Muscle of leg (tissue), 3 donors: ENCODE measurements at regions not wholly inside any gene's neighbourhood (a gene's known extent, or its start where the extent isn't known, plus 50 kb on each side); places are given as distances from the start of the nearest gene placed in this dataset.

Experiments
- DNase-seq: peaks from one replicate; pipeline ENCODE4 v3.0.0; 2013
- H3K27ac ChIP-seq: one replicate; pipeline ENCODE4 v1.5.1; 2013; ENCODE audit warnings: mild to moderate bottlenecking, low read length, control low read depth
- H3K27me3 ChIP-seq: one replicate; pipeline ENCODE4 v1.6.1; 2013; ENCODE audit warnings: low read length; ENCODE audit not compliant: control insufficient read depth, insufficient read depth
- H3K36me3 ChIP-seq: one replicate; pipeline ENCODE4 v1.6.1; 2013; ENCODE audit warnings: low read length; ENCODE audit not compliant: control insufficient read depth, insufficient read depth
- H3K4me1 ChIP-seq: one replicate; pipeline ENCODE4 v1.6.1; 2013; ENCODE audit warnings: low read length; ENCODE audit not compliant: control insufficient read depth, insufficient read depth
- H3K4me3 ChIP-seq: one replicate; pipeline ENCODE4 v1.5.1; 2013; ENCODE audit warnings: low read length, control low read depth
- H3K9me3 ChIP-seq: replicated peaks from 2 replicates; pipeline ENCODE4 v1.6.1; 2013; ENCODE audit warnings: low read depth, low read length; ENCODE audit not compliant: control insufficient read depth
- WGBS: methylation state at CpG from one replicate; pipeline ENCODE4 v1.1.5; 2013; ENCODE audit warnings: missing lambda C conversion rate; ENCODE audit not compliant: insufficient coverage; 5-methylcytosine and 5-hydroxymethylcytosine counted together

DNA sequence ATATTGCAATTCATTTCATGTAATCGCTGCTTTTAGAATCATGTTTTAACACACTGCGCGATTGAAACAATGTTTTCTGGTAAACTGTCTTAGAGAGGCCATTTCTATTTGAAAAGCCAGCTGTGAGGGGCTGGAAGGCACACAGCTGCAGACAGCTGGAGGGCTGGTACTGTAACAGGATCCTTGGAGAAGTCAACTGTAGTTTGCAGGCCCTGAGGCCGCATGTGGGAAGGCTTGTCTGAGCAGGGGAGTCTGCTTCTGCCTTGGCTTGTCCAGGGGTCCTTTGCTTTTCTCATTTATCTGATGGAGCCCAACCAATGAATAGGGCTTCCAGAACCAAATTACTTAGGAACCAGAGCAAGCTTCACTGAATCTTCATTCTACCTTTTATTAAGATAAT, 313.5 kb downstream of the BLID start:
- peak overlapping the region; percentile 83 for H3K27ac ChIP-seq

DNA sequence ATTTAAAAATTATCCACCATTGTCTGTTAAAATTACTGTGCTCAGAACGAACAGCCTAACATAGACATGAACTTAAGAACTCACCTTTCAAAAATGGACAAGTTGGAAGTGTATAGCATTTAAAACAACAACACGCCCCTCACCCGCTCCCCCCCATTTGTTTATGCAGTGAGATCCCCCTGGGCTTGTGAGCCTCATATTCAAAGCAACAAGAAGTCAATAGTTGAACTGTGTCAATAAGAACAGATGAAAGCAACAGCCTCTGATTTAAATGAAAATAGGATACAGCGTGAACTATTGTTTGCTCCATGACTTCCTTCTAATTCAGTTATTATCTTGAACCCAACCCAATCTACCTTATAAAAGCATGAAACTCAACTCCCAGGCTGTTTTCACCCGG, 314.2 kb downstream of the BLID start:
- H3K27ac ChIP-seq: peak overlapping the region; percentile 83

More for the DNA sequence above, 313.5 kb downstream of the BLID start:
- peak; percentile 95 for DNase-seq
- WGBS: 24% methylated on average over 3 of the region's 4 CpGs
- H3K36me3 ChIP-seq: no peaks in the 10 kb centered on the region
- H3K4me1 ChIP-seq: peaks cover 30% of the 10 kb centered on the region
- no peaks in the 10 kb centered on the region for H3K27me3 ChIP-seq
- H3K9me3 ChIP-seq: peaks cover 3% of the 10 kb centered on the region
- no peak overlapping the region for H3K4me3 ChIP-seq

GRCh38 chr11:121801394-121801748, 314.6 kb downstream of the BLID start:
- Histone ChIP-seq H3K27me3 (no peaks in the 10 kb centered on the region), H3K4me3 (no peak overlapping the region), H3K9me3 (peaks cover 3% of the 10 kb centered on the region), H3K27ac (peak overlapping the region; percentile 83), H3K4me1 (peaks cover 30% of the 10 kb centered on the region), H3K36me3 (no peaks in the 10 kb centered on the region)
- 31% methylated on average over 2 of the region's 3 CpGs for WGBS
- no peak for DNase-seq

More for the DNA sequence above, 314.2 kb downstream of the BLID start:
- Histone ChIP-seq H3K9me3 (peaks cover 3% of the 10 kb centered on the region), H3K4me1 (peaks cover 30% of the 10 kb centered on the region), H3K36me3 (no peaks in the 10 kb centered on the region), H3K27me3 (no peaks in the 10 kb centered on the region), H3K4me3 (no peak overlapping the region)
- 80% methylated on average over 1 of the region's 5 CpGs for WGBS
- no peak for DNase-seq

GRCh38 chr11:121800731-121801393, 315.2 kb downstream of the BLID start:
- peaks cover 30% of the 10 kb centered on the region for H3K4me1 ChIP-seq
- peaks cover 3% of the 10 kb centered on the region for H3K9me3 ChIP-seq
- DNase-seq: peak; percentile 78
- H3K4me3 ChIP-seq: no peak overlapping the region
- 0% methylated on average over 1 of the region's 10 CpGs for WGBS
- H3K27ac ChIP-seq: peak overlapping the region; percentile 83
- H3K27me3 ChIP-seq: no peaks in the 10 kb centered on the region
- no peaks in the 10 kb centered on the region for H3K36me3 ChIP-seq

GRCh38 chr11:121800240-121800639, 315.8 kb downstream of the BLID start:
- peaks cover 3% of the 10 kb centered on the region for H3K9me3 ChIP-seq
- peaks cover 30% of the 10 kb centered on the region for H3K4me1 ChIP-seq
- no peaks in the 10 kb centered on the region for H3K27me3 ChIP-seq
- no peak overlapping the region for H3K4me3 ChIP-seq
- H3K27ac ChIP-seq: peak overlapping the region; percentile 83
- DNase-seq: no peak
- no peaks in the 10 kb centered on the region for H3K36me3 ChIP-seq

DNA sequence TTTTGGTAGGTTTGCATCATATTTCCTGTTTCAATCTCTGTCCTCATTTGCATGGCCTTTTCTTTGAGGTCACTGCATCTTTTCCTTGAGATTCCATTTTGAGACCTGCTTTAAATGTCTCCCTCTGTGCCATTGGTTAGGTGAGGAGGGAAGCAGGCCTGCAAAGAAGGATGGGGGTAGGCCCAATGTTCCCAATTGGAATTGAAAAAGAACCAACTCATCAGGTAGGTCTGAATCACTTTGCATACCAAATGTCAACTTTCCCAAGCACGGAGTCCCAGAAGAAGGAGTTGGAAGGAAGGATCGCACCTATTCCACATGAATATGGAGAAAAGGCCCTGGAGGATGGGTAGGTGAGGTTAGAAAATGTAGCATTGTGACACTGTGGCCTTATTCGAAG, 318.5 kb downstream of the BLID start:
- DNase-seq: no peak
- H3K27me3 ChIP-seq: no peaks in the 10 kb centered on the region
- H3K4me3 ChIP-seq: no peak overlapping the region
- H3K9me3 ChIP-seq: peaks cover 3% of the 10 kb centered on the region
- peaks cover 26% of the 10 kb centered on the region for H3K4me1 ChIP-seq
- H3K36me3 ChIP-seq: no peaks in the 10 kb centered on the region
- H3K27ac ChIP-seq: no peak overlapping the region
- WGBS: no CpG with 5 or more reads among the region's 3 CpGs

- peaks cover 10% of the 10 kb centered on the region for H3K4me1 ChIP-seq
- peaks cover 3% of the 10 kb centered on the region for H3K9me3 ChIP-seq
- H3K4me3 ChIP-seq: no peak overlapping the region
- H3K27me3 ChIP-seq: no peaks in the 10 kb centered on the region
- no peak overlapping the region for H3K27ac ChIP-seq
- H3K36me3 ChIP-seq: no peaks in the 10 kb centered on the region
- WGBS: no CpG with 5 or more reads among the region's 7 CpGs
- DNase-seq: no peak
Observed at GRCh38 chr11:121795174-121795573, 320.8 kb downstream of the BLID start.

DNA sequence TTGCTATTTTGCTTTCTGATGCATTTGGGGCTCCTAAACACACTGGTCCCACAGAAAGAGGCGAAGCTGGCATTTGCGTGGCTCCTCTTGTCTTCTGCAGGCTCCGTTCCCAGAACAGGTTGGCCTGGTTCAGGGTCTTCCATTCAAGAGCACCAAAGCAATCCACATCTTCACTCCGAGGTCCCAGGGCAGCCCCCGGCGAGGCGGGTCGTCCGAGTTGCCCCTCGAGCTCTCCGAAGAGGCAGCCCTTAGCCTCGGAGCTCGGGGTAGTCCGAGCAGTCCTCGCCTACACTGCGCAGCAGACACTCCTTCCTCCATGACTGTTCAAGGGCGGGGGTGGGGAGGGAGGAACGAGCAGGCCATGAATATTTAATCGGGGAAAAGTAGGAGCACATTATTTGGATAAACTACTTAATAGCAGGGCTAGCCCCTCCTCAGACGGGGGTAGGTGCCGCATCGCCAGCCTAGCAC, 321.3 kb downstream of the BLID start:
- Histone ChIP-seq H3K4me3 (no peak overlapping the region), H3K36me3 (no peaks in the 10 kb centered on the region), H3K9me3 (peaks cover 3% of the 10 kb centered on the region), H3K27me3 (no peaks in the 10 kb centered on the region), H3K27ac (no peak overlapping the region), H3K4me1 (peaks cover 5% of the 10 kb centered on the region)
- 95% methylated on average over 17 of the region's 22 CpGs for WGBS
- no peak for DNase-seq

DNA sequence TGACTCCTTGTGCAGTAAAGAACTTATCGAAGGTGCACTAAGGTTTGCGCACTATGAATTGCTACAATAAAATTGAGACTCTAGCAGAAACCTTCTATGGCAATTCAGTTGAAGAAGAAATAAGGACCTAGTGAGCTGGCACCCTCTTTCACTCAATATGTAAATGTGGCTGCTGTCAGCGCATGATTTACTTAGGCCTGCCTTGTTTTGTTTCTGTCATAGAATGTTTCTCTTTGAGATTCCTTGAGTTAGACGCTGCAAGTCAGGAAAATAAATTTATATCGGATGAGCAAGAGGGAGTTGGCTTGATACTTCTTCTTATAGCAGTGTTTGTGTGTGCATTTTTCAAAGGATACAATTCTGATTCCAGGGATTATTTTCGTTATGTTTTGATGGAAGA, 322.1 kb downstream of the BLID start:
- WGBS: 84% methylated on average over 3 of the region's 6 CpGs
- DNase-seq: no peak
- H3K9me3 ChIP-seq: no peaks in the 10 kb centered on the region
- peaks cover 5% of the 10 kb centered on the region for H3K4me1 ChIP-seq
- H3K27ac ChIP-seq: peak overlapping the region; percentile 69
- H3K27me3 ChIP-seq: no peaks in the 10 kb centered on the region
- H3K36me3 ChIP-seq: no peaks in the 10 kb centered on the region
- H3K4me3 ChIP-seq: no peak overlapping the region

DNA sequence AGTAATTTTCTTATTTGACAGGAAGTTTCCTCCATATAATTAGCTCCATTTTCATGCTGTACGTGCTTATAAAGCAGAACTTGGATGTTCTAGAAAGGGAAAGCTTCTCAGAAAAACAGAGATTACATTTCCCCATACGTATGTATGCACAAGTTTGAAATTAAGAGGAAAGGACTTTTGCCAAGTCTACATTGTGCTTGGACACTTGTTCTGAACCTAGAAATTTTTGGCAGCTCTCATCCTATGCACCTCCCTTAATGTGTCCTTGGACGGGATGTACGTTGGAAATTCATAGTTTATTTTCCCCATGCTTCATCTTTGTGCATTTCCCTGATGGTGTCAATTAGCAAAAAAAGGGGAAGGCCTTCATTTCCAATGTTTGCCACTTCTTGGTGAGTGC, 322.7 kb downstream of the BLID start:
- Histone ChIP-seq H3K36me3 (no peaks in the 10 kb centered on the region), H3K27ac (peak overlapping the region; percentile 69), H3K4me3 (no peak overlapping the region), H3K27me3 (no peaks in the 10 kb centered on the region), H3K4me1 (peaks cover 5% of the 10 kb centered on the region), H3K9me3 (no peaks in the 10 kb centered on the region)
- peak; percentile 95 for DNase-seq
- WGBS: 0% methylated on average over 2 of the region's 4 CpGs

DNA sequence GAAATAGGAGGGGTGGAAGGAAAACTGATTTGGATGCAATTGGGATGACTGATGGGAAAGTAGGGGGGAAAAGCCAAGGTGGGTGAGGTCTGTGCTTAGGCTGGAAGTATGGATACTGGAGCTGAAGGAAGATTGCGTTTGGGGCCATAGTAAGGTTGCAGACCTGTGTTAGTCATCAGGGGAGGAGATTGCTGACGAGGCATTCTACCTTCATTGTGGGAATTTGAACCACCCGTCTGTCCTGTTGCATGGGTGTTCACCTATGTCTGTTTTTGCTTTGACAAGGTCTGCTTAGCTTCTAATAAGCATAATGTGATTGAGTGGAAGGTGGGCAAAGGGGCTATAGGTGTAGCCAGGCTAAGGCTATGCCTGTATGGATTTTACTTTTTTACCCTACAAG, 323.8 kb downstream of the BLID start:
- WGBS: 93% methylated on average over 3 of the region's 3 CpGs
- DNase-seq: no peak
- Histone ChIP-seq H3K36me3 (no peaks in the 10 kb centered on the region), H3K27me3 (no peaks in the 10 kb centered on the region), H3K4me1 (peaks cover 5% of the 10 kb centered on the region), H3K27ac (no peak overlapping the region), H3K9me3 (no peaks in the 10 kb centered on the region), H3K4me3 (no peak overlapping the region)
